C4-2B (cell line): ENCODE measurements at regions not wholly inside any gene's neighbourhood (a gene's known extent, or its start where the extent isn't known, plus 50 kb on each side); places are given as distances from the start of the nearest gene placed in this dataset.

Source experiments
- H3K27ac ChIP-seq: fragments of 450-650 bp; 2 replicates; pipeline ENCODE4 v1.5.1; 2017
- ZFX ChIP-seq: fragments of 450-650 bp; IDR thresholded peaks from 2 replicates; pipeline ENCODE4 v1.6.1; 2017
- TF ChIP-seq, protein P1 (sequence below): fragments of 450-650 bp; conservative IDR thresholded peaks from 2 replicates; pipeline ENCODE4 v1.5.1; 2017; ENCODE audit warnings: mild to moderate bottlenecking

- TF ChIP-seq, protein P1, sequence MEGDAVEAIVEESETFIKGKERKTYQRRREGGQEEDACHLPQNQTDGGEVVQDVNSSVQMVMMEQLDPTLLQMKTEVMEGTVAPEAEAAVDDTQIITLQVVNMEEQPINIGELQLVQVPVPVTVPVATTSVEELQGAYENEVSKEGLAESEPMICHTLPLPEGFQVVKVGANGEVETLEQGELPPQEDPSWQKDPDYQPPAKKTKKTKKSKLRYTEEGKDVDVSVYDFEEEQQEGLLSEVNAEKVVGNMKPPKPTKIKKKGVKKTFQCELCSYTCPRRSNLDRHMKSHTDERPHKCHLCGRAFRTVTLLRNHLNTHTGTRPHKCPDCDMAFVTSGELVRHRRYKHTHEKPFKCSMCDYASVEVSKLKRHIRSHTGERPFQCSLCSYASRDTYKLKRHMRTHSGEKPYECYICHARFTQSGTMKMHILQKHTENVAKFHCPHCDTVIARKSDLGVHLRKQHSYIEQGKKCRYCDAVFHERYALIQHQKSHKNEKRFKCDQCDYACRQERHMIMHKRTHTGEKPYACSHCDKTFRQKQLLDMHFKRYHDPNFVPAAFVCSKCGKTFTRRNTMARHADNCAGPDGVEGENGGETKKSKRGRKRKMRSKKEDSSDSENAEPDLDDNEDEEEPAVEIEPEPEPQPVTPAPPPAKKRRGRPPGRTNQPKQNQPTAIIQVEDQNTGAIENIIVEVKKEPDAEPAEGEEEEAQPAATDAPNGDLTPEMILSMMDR: no peak
- TF ChIP-seq ZFX: no peak
- H3K27ac ChIP-seq: no peak overlapping the region
Observed at GRCh38 chr22:49367041-49367697, 460.5 kb downstream of the BRD1 start.

GRCh38 chr22:49366437-49366836 is 461.2 kb downstream of the BRD1 start:
- no peak overlapping the region for H3K27ac ChIP-seq
- TF ChIP-seq ZFX: no peak
- TF ChIP-seq, protein P1: no peak

- TF ChIP-seq, protein P1: no peak
- no peak for TF ChIP-seq ZFX
- H3K27ac ChIP-seq: no peak overlapping the region
Observed at GRCh38 chr22:49365910-49366309, 461.8 kb downstream of the BRD1 start.

DNA sequence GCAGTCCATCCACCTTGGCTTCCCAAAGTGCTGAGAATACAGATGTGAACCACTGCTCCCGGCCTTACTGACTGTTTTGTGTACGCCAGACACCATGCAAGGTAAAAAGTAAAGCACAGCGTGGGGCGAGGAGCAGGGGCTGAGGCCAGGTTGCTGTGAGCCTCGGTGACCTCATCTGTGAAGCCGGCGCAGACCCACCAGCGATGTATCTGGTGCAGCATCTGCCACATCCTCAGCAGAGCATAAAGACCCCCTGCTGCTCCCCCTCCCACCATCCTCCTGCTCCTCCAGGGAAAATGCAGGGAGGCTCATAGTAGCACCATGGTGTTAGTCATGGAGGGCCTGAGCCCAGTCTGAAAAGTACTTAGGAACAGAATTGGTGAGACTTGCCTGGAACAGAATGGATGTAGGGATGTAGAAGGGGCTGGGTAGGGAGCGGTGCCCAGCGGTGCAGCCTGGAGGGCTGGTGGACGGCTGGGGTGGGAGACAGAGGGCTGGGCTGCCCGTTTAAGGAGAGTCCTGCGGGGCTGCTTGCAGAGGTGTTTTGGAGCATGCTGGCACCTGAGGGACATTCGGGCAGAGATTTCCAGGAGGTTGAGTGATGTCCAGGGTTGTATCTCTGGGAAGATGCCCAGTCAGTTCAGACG is 462.4 kb downstream of the BRD1 start:
- no peak overlapping the region for H3K27ac ChIP-seq
- TF ChIP-seq ZFX: no peak
- TF ChIP-seq, protein P1: no peak

DNA sequence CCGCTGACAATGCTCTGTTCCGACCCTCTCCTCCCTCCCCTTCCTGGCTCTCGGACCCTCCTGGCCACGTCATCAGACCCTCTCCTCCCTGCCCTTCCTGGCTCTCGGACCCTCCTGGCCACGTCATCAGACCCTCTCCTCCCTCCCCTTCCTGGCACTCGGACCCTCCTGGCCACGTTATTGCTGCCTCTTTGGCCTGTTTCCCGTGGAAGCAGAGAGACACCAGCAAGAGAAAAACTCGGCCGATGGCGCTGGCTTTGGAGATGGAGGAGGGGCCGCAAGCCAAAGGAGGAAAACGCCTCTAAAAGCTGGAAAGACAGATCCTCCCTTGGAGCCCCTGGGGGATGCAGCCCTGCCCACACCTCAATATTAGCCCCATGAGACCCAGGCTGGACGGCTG is 463.3 kb downstream of the BRD1 start:
- no peak for TF ChIP-seq ZFX
- TF ChIP-seq, protein P1: no peak
- H3K27ac ChIP-seq: no peak overlapping the region

- no peak for TF ChIP-seq ZFX
- TF ChIP-seq, protein P1: no peak
- no peak overlapping the region for H3K27ac ChIP-seq
Observed at GRCh38 chr22:49363526-49364230, 464.0 kb downstream of the BRD1 start.
